ENCODE measurements at regions not wholly inside any gene's neighbourhood (a gene's known extent, or its start where the extent isn't known, plus 50 kb on each side); places are given as distances from the start of the nearest gene placed in this dataset.

- Mint-ChIP-seq H3K27me3 (peaks cover 4% of the 10 kb centered on the region), H3K36me3 (ENCODE audit: low read depth) (no peaks in the 10 kb centered on the region), H3K4me3 (no peak overlapping the region), H3K27ac (no peak overlapping the region), H3K9me3 (no peaks in the 10 kb centered on the region), H3K4me1 (ENCODE audit: low read depth) (no peaks in the 10 kb centered on the region)
Measured at GRCh38 chr14:54058505-54058904, 101.9 kb upstream of the BMP4 start.

GRCh38 chr14:54083549-54084239 lies 127.1 kb upstream of the BMP4 start:
- Mint-ChIP-seq H3K9me3 (peaks cover 4% of the 10 kb centered on the region), H3K27me3 (no peaks in the 10 kb centered on the region), H3K4me1 (ENCODE audit: low read depth) (no peaks in the 10 kb centered on the region), H3K27ac (no peak overlapping the region), H3K4me3 (no peak overlapping the region), H3K36me3 (ENCODE audit: low read depth) (no peaks in the 10 kb centered on the region)

GRCh38 chr14:54085232-54085761 lies 128.7 kb upstream of the BMP4 start:
- H3K27ac Mint-ChIP-seq, result no peak overlapping the region
- no peaks in the 10 kb centered on the region for H3K4me1 Mint-ChIP-seq (ENCODE audit: low read depth)

GRCh38 chr14:54085841-54086240 lies 129.2 kb upstream of the BMP4 start:
- no peak overlapping the region for H3K27ac Mint-ChIP-seq
- H3K4me3 Mint-ChIP-seq, result no peak overlapping the region
- no peaks in the 10 kb centered on the region for H3K27me3 Mint-ChIP-seq
- H3K4me1 Mint-ChIP-seq (ENCODE audit: low read depth), result no peaks in the 10 kb centered on the region
- H3K36me3 Mint-ChIP-seq (ENCODE audit: low read depth), result no peaks in the 10 kb centered on the region
- no peaks in the 10 kb centered on the region for H3K9me3 Mint-ChIP-seq

More at GRCh38 chr14:54085232-54085761, 128.7 kb upstream of the BMP4 start:
- Mint-ChIP-seq H3K4me3 (no peak overlapping the region), H3K36me3 (ENCODE audit: low read depth) (no peaks in the 10 kb centered on the region), H3K27me3 (no peaks in the 10 kb centered on the region), H3K9me3 (peaks cover 3% of the 10 kb centered on the region)

- no peaks in the 10 kb centered on the region for H3K4me1 Mint-ChIP-seq (ENCODE audit: low read depth)
- H3K4me3 Mint-ChIP-seq, result no peak overlapping the region
- H3K27me3 Mint-ChIP-seq, result no peaks in the 10 kb centered on the region
- H3K9me3 Mint-ChIP-seq, result no peaks in the 10 kb centered on the region
- H3K36me3 Mint-ChIP-seq (ENCODE audit: low read depth), result no peaks in the 10 kb centered on the region
- H3K27ac Mint-ChIP-seq, result no peak overlapping the region
Measured at GRCh38 chr14:54086767-54087166, 130.1 kb upstream of the BMP4 start.

- Mint-ChIP-seq H3K27ac (no peak overlapping the region), H3K9me3 (no peaks in the 10 kb centered on the region), H3K4me3 (no peak overlapping the region), H3K4me1 (ENCODE audit: low read depth) (no peaks in the 10 kb centered on the region), H3K36me3 (ENCODE audit: low read depth) (no peaks in the 10 kb centered on the region), H3K27me3 (no peaks in the 10 kb centered on the region)
Measured at GRCh38 chr14:54087376-54087775, 130.8 kb upstream of the BMP4 start.

- Mint-ChIP-seq H3K4me3 (no peak overlapping the region), H3K27me3 (no peaks in the 10 kb centered on the region), H3K36me3 (ENCODE audit: low read depth) (no peaks in the 10 kb centered on the region), H3K27ac (no peak overlapping the region), H3K4me1 (ENCODE audit: low read depth) (no peaks in the 10 kb centered on the region), H3K9me3 (peaks cover 5% of the 10 kb centered on the region)
Measured at GRCh38 chr14:54088271-54088670, 131.6 kb upstream of the BMP4 start.

- Mint-ChIP-seq H3K4me1 (ENCODE audit: low read depth) (no peaks in the 10 kb centered on the region), H3K36me3 (ENCODE audit: low read depth) (no peaks in the 10 kb centered on the region), H3K27ac (no peak overlapping the region), H3K27me3 (no peaks in the 10 kb centered on the region), H3K4me3 (no peak overlapping the region), H3K9me3 (peaks cover 12% of the 10 kb centered on the region)
Measured at GRCh38 chr14:54090274-54090673, 133.6 kb upstream of the BMP4 start.

- Mint-ChIP-seq H3K9me3 (peaks cover 16% of the 10 kb centered on the region), H3K27ac (no peak overlapping the region), H3K27me3 (peaks cover 3% of the 10 kb centered on the region), H3K4me1 (ENCODE audit: low read depth) (no peaks in the 10 kb centered on the region), H3K36me3 (ENCODE audit: low read depth) (no peaks in the 10 kb centered on the region), H3K4me3 (no peak overlapping the region)
Measured at GRCh38 chr14:54094765-54095164, 138.1 kb upstream of the BMP4 start.

GRCh38 chr14:54098536-54098935 lies 141.9 kb upstream of the BMP4 start:
- Mint-ChIP-seq H3K4me1 (ENCODE audit: low read depth) (no peaks in the 10 kb centered on the region), H3K36me3 (ENCODE audit: low read depth) (no peaks in the 10 kb centered on the region), H3K27me3 (peaks cover 6% of the 10 kb centered on the region), H3K27ac (no peak overlapping the region), H3K9me3 (peaks cover 12% of the 10 kb centered on the region), H3K4me3 (no peak overlapping the region)

- Mint-ChIP-seq H3K4me1 (ENCODE audit: low read depth) (no peaks in the 10 kb centered on the region), H3K27me3 (peaks cover 6% of the 10 kb centered on the region), H3K9me3 (no peaks in the 10 kb centered on the region), H3K4me3 (no peak overlapping the region), H3K36me3 (ENCODE audit: low read depth) (no peaks in the 10 kb centered on the region), H3K27ac (no peak overlapping the region)
Measured at GRCh38 chr14:54102051-54102456, 145.4 kb upstream of the BMP4 start.

- Mint-ChIP-seq H3K36me3 (ENCODE audit: low read depth) (no peaks in the 10 kb centered on the region), H3K4me1 (ENCODE audit: low read depth) (no peaks in the 10 kb centered on the region), H3K27me3 (peaks cover 6% of the 10 kb centered on the region), H3K9me3 (no peaks in the 10 kb centered on the region), H3K27ac (no peak overlapping the region), H3K4me3 (no peak overlapping the region)
Measured at GRCh38 chr14:54102530-54102929, 145.9 kb upstream of the BMP4 start.

GRCh38 chr14:54104601-54105145 lies 148.0 kb upstream of the BMP4 start:
- H3K27ac Mint-ChIP-seq, result no peak overlapping the region

GRCh38 chr14:54105406-54105805 lies 148.8 kb upstream of the BMP4 start:
- no peaks in the 10 kb centered on the region for H3K36me3 Mint-ChIP-seq (ENCODE audit: low read depth)

More at GRCh38 chr14:54104601-54105145, 148.0 kb upstream of the BMP4 start:
- H3K36me3 Mint-ChIP-seq (ENCODE audit: low read depth), result no peaks in the 10 kb centered on the region
- H3K9me3 Mint-ChIP-seq, result no peaks in the 10 kb centered on the region
- H3K4me1 Mint-ChIP-seq (ENCODE audit: low read depth), result no peaks in the 10 kb centered on the region
- H3K4me3 Mint-ChIP-seq, result no peak overlapping the region
- H3K27me3 Mint-ChIP-seq, result peaks cover 3% of the 10 kb centered on the region

GRCh38 chr14:54105898-54106297 lies 149.3 kb upstream of the BMP4 start:
- H3K4me3 Mint-ChIP-seq, result no peak overlapping the region
- H3K36me3 Mint-ChIP-seq (ENCODE audit: low read depth), result no peaks in the 10 kb centered on the region
- no peaks in the 10 kb centered on the region for H3K9me3 Mint-ChIP-seq
- H3K4me1 Mint-ChIP-seq (ENCODE audit: low read depth), result no peaks in the 10 kb centered on the region
- H3K27me3 Mint-ChIP-seq, result no peaks in the 10 kb centered on the region
- H3K27ac Mint-ChIP-seq, result no peak overlapping the region

More at GRCh38 chr14:54105406-54105805, 148.8 kb upstream of the BMP4 start:
- Mint-ChIP-seq H3K27ac (no peak overlapping the region), H3K4me1 (ENCODE audit: low read depth) (no peaks in the 10 kb centered on the region), H3K4me3 (no peak overlapping the region), H3K27me3 (peaks cover under 1% of the 10 kb centered on the region), H3K9me3 (no peaks in the 10 kb centered on the region)

Data from stimulated activated naive CD8-positive, alpha-beta T cell treated with anti-CD3 and anti-CD28 coated beads, Interleukin-15, Interleukin-2, amounts not matched to agents 100 ng/mL and 50 ng/mL, for 24 hours (primary cell).